Peyer's patch (tissue), 4 donors: ENCODE measurements at regions not wholly inside any gene's neighbourhood (a gene's known extent, or its start where the extent isn't known, plus 50 kb on each side); places are given as distances from the start of the nearest gene placed in this dataset.

Experiments
- DNase-seq, 3 donors: peaks; one replicate each; pipeline ENCODE4 v3.0.0-alpha.2; 2017 to 2019
- H3K27ac ChIP-seq, 4 donors: fragments of 200-600 bp; sonication (generic); one replicate each; pipeline ENCODE4 v1.5.1; 2016 to 2019
- H3K27me3 ChIP-seq, 2 donors: fragments of 200-600 bp; sonication (generic); one replicate each; pipeline ENCODE4 v1.5.1; 2019
- H3K36me3 ChIP-seq, 3 donors: fragments of 200-600 bp; sonication (generic); one replicate each; pipeline ENCODE4 v1.5.1; 2016 to 2019
- H3K4me1 ChIP-seq, 4 donors: fragments of 200-600 bp; sonication (generic); one replicate each; pipeline ENCODE4 v1.5.1; 2016 to 2019
- H3K4me3 ChIP-seq, 4 donors: fragments of 200-600 bp; sonication (generic); 1 replicate in 3 of 4; 2 replicates in 1 of 4; pipeline ENCODE4 v1.5.1; 2016 to 2019; ENCODE audit warnings: mild to moderate bottlenecking in 1 of 4
- H3K9me3 ChIP-seq, 4 donors: fragments of 200-600 bp; sonication (generic); one replicate each; pipeline ENCODE4 v1.5.1; 2016 to 2019; ENCODE audit warnings: mild to moderate bottlenecking in 1 of 4
- CTCF ChIP-seq, 6 experiments: fragments of 450-650 bp in 4 of 6; fragments of 200-600 bp in 2 of 6; sonication (generic) in 1 of 6; IDR thresholded peaks; one replicate each; pipeline ENCODE4 v1.5.1; 2017 to 2019; ENCODE audit warnings: antibody characterized with exemption in 6 of 6, mild to moderate bottlenecking in 3 of 6, moderate library complexity in 1 of 6
- POLR2A ChIP-seq, 2 donors: fragments of 450-650 bp; IDR thresholded peaks; one replicate each; pipeline ENCODE4 v1.5.1; 2017; ENCODE audit warnings: antibody characterized with exemption in 2 of 2, mild to moderate bottlenecking in 2 of 2, moderate library complexity in 2 of 2

DNA sequence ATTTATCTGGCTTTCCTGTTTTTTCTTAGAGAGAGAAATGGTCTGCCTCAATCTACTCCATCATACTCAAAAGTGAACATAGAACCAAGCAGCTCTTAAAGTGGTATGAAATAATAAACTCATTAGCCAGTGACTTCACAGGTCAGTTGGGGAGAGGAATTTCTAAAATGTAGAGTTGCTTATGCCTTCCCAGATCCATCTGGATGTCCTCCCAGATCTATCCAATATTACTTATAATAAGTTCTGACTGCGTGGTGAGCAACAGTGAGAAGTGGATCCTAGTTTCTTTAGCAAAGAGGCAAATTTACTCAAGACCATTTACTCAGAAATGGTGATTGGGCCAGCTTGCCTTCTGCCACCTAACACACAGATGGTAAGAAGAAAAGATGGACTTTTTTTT lies 748.0 kb downstream of the PCDH18 start:
- no peaks in the 10 kb centered on the region for H3K27me3 ChIP-seq
- H3K4me3 ChIP-seq: no peak overlapping the region
- no peaks in the 10 kb centered on the region for H3K9me3 ChIP-seq
- DNase-seq: no peak
- no peaks in the 10 kb centered on the region for H3K36me3 ChIP-seq
- H3K27ac ChIP-seq: no peak overlapping the region
- TF ChIP-seq CTCF (IDR thresholded peaks at IDR 0.05) (no peak), POLR2A (IDR thresholded peaks at IDR 0.05) (no peak)
- no peaks in the 10 kb centered on the region for H3K4me1 ChIP-seq

DNA sequence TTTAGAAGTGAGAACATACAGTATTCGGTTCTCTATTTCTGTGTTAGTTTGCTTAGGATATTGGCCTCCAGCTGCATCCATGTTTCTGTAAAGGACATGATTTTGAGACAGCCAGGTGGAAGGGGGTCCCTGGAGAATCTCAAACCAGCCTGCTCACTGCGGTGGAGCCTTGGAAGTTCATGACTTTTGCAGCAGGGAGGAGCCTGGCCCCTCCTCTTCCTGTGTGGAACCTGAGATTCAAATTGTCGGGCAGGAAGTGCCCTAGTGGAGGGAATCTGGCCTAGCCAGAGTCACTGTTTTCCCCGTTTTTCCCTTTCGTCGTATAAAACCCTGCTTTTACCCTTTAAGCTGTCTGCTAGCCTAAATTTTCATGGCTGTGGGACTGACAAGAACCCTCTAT lies 762.6 kb downstream of the PCDH18 start:
- H3K9me3 ChIP-seq: no peaks in the 10 kb centered on the region
- no peak for DNase-seq
- TF ChIP-seq POLR2A (IDR thresholded peaks at IDR 0.05) (no peak), CTCF (IDR thresholded peaks at IDR 0.05) (no peak)

GRCh38 chr4:136768925-136769275 lies 763.4 kb downstream of the PCDH18 start:
- H3K4me1 ChIP-seq: no peaks in the 10 kb centered on the region
- H3K27me3 ChIP-seq: no peaks in the 10 kb centered on the region
- H3K4me3 ChIP-seq: no peak overlapping the region
- DNase-seq: no peak
- H3K9me3 ChIP-seq: no peaks in the 10 kb centered on the region
- no peak for TF ChIP-seq POLR2A (IDR thresholded peaks at IDR 0.05)
- TF ChIP-seq CTCF (IDR thresholded peaks at IDR 0.05): no peak
- no peaks in the 10 kb centered on the region for H3K36me3 ChIP-seq
- no peak overlapping the region for H3K27ac ChIP-seq

More for the DNA sequence above, 762.6 kb downstream of the PCDH18 start:
- no peaks in the 10 kb centered on the region for H3K4me1 ChIP-seq
- H3K4me3 ChIP-seq: no peak overlapping the region
- no peaks in the 10 kb centered on the region for H3K36me3 ChIP-seq
- H3K27me3 ChIP-seq: no peaks in the 10 kb centered on the region
- H3K27ac ChIP-seq: no peak overlapping the region

DNA sequence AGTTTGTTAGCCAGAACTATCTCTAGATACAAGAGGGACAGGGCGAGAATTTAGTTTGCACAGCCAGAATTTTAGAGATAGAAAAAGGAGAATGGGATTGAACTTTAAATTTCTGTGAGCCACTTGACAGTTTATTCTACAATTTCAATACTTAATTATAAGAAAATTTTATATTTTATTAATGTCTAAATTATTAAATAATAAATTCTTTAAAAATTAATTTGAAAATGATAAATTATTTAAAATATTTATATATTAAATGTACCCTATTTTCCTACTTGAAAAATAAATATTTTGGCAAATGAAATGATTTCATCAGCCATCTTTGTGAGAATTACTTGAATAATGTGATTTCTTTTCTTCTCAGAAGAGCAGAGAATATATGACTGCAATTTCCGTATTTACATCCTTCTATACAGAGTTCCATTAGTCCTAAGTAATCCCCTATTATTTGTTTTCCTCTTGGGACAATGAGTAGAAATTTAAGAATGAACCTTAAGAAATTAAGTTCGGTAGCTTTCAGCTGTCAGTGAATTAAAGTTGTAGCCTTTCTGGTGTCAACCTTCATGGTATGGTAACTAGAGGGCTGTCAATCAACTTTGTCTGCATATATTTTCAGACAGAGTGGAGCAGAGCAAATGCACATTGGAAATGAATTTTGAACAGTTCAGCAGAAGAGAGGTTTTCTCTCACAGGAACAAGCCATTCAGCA lies 763.9 kb downstream of the PCDH18 start:
- Histone ChIP-seq H3K27me3 (no peaks in the 10 kb centered on the region), H3K4me1 (no peaks in the 10 kb centered on the region), H3K27ac (no peak overlapping the region), H3K9me3 (no peaks in the 10 kb centered on the region), H3K36me3 (no peaks in the 10 kb centered on the region), H3K4me3 (no peak overlapping the region)
- DNase-seq: no peak
- TF ChIP-seq POLR2A (IDR thresholded peaks at IDR 0.05): no peak
- no peak for TF ChIP-seq CTCF (IDR thresholded peaks at IDR 0.05)

DNA sequence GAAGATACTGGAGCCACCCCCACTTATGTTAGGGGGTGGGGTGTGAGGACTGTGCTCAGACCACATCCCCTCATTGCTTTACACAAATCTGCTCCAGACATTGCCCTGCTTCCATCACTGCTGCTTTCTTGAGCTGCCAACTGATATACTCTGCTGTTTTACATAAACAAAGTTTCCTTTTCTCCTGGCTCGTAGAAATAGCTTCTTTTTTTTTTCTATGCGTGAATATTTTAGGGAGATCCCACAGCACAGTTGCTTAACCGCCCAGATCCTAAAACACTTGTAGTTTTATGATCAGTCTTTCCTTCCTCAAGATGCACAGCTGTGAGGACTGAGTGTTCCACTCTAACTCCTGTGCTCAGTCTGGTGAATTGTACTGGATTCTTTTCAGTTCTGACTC lies 768.4 kb downstream of the PCDH18 start:
- H3K9me3 ChIP-seq: no peaks in the 10 kb centered on the region
- no peak for DNase-seq
- H3K27ac ChIP-seq: no peak overlapping the region
- TF ChIP-seq POLR2A (IDR thresholded peaks at IDR 0.05) (no peak), CTCF (IDR thresholded peaks at IDR 0.05) (no peak)
- no peaks in the 10 kb centered on the region for H3K36me3 ChIP-seq
- no peaks in the 10 kb centered on the region for H3K4me1 ChIP-seq
- H3K27me3 ChIP-seq: no peaks in the 10 kb centered on the region
- H3K4me3 ChIP-seq: no peak overlapping the region

GRCh38 chr4:136755531-136755916 lies 776.8 kb downstream of the PCDH18 start:
- DNase-seq: no peak
- no peaks in the 10 kb centered on the region for H3K36me3 ChIP-seq
- no peaks in the 10 kb centered on the region for H3K27me3 ChIP-seq
- H3K4me3 ChIP-seq: no peak overlapping the region
- no peaks in the 10 kb centered on the region for H3K9me3 ChIP-seq
- H3K27ac ChIP-seq: no peak overlapping the region
- H3K4me1 ChIP-seq: no peaks in the 10 kb centered on the region
- no peak for TF ChIP-seq POLR2A (IDR thresholded peaks at IDR 0.05)
- TF ChIP-seq CTCF (IDR thresholded peaks at IDR 0.05): no peak
